Fibroblast of peridontal ligament (primary cell): ENCODE measurements at regions not wholly inside any gene's neighbourhood (a gene's known extent, or its start where the extent isn't known, plus 50 kb on each side); places are given as distances from the start of the nearest gene placed in this dataset.
A peak's percentile ranks its signal among the peaks of the same experiment; 100 is the strongest.

Experiments used
- DNase-seq: peaks from one replicate; pipeline ENCODE4 v3.0.0-alpha.2; 2010; ENCODE audit errors: extremely low read depth

GRCh38 chr2:164090533-164090932, 354.7 kb upstream of the FIGN start:
- DNase-seq, result no peak

- DNase-seq, result peak; percentile 34
These were observed 348.3 kb upstream of the FIGN start for GRCh38 chr2:164084066-164084465.

- no peak for DNase-seq
These were observed 344.7 kb upstream of the FIGN start for GRCh38 chr2:164080486-164080885.

DNA sequence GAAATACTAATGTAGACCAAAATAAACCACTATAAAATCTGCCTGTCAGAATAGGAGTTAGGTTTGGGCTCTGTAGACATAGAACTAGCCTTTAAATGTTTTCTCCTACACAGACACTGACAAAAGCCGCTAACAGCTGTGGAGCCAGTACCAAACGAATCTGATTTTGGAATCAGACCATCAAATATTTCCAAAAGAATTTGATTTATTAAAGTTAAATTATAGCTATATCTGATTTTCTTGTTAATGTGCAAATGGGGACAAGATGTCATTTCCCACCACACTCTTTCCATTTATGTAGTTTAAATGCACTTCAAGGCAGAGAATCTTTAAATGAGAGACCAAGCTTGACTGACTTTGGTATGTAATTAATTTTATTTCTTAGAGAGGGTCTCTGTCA, 343.4 kb upstream of the FIGN start:
- no peak for DNase-seq

GRCh38 chr2:164078421-164078820, 342.6 kb upstream of the FIGN start:
- no peak for DNase-seq

DNA sequence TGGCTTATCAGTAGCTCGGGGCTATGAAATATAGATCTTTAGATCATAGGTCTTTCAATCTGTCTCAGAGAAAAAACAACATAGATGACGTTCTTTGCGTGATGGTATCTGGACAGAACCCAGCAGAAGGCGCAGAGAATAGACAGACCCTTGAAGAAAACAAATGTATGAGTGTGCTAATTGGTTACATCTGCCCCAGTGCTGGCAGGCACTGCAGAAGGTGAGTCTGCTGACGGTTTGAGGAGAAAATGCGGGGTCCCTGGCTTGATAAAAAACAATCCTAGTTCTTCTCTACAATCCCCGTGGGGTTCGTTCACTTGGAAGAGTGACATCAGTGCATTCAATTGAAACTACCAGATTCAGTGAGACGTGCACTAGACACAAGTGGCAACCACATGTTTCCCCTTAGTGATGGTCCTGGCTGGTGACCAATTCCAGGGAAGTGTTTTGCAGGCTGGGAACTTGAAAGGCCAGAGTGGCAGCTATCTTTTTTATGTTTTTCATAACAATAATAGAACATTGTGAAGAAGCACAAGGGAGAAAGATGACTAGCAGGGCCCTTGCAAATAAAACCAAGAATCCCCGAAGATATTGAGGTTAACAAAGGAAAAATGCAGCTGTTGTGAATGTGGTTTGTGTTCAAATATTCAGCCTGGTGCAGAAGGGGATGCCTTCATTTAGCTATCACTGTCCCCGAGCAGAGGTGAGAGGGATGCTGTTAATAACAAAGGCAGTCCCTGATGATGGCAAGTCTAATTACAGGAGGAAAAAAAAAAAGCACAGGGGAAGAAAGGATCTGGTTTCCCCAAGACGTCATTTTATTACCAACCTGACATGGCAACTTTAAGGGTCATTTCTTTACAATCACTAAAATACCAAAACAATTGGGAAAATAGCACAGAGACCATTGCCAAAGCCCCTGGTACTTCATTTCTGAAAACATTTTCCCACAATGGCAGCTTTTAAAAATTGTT, 337.6 kb upstream of the FIGN start:
- peak; percentile 26 for DNase-seq

- no peak for DNase-seq
These were observed 333.7 kb upstream of the FIGN start for GRCh38 chr2:164069540-164069939.

GRCh38 chr2:164068063-164068462, 332.3 kb upstream of the FIGN start:
- no peak for DNase-seq

- DNase-seq, result no peak
These were observed 330.3 kb upstream of the FIGN start for GRCh38 chr2:164066095-164066494.

GRCh38 chr2:164065038-164065437, 329.2 kb upstream of the FIGN start:
- no peak for DNase-seq

DNA sequence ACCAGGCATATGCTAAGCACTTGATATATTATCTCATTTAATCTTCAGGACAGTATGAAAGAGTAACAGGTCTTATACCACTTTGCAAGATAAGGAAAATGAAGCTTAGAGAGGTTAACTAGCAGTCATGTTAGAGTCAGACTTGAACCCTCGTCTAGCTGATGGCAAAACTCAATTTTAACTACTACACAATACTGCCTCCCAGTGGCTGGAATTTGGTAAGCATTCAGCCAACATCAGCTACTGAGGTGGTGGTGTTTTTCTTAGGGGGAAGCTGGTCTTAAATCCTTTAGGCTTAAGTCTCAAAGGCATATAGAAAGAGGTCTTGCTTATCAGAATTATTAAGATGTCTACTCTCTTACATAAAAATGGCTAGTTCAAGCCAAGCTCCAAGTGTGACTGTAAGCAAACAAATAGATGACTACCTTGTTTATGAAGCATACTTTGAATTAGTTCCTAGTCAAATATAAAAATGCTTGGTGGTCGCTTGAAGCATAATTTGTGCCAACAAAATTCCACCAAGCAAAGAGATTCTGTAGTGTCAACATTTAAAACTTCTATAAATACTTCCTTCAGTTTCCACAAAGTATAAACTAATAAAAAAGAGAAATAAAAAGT, 325.4 kb upstream of the FIGN start:
- peak; percentile 53 for DNase-seq

- DNase-seq, result no peak
These were observed 324.2 kb upstream of the FIGN start for GRCh38 chr2:164060031-164060430.

- DNase-seq, result no peak
These were observed 319.8 kb upstream of the FIGN start for GRCh38 chr2:164055623-164056022.

DNA sequence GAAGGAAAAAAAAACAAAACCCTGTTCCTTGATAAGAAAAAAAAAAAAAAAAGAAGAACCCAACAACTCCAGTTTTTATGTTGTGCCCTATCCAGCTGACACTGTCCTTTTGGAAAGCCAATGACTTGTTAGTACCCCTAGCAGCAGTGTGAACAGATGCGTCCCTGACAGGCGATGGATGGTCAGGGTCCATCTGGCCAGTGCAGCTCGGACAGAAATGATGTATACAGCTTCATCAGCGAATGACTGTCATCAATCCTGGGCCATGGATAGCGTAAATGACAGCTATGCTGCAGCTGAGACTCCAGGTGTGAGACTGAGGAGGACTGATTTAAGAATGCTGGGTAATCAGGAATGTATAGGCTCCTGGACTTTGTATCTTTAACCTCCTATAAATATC, 318.8 kb upstream of the FIGN start:
- DNase-seq, result no peak

GRCh38 chr2:164053021-164053420, 317.2 kb upstream of the FIGN start:
- no peak for DNase-seq

- DNase-seq, result no peak
These were observed 316.2 kb upstream of the FIGN start for GRCh38 chr2:164052006-164052405.

DNA sequence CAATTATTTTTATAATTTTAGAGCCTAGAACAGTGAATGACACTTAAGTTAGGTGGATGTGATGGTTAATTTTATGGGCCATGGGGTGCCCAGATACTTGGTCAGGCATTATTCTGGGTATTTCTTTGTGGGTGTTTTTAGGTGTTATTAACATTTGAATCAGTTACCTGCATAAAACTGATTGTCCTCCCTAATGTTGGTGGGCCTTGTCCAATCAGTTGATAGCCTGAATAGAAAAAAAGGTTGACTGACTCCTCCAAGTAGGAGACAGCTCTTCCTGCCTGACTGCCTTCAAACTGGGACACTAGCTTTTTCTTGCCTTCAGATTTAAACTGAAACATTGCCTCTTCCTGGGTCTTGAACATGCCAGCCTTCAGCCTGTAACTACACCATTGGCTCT, 312.9 kb upstream of the FIGN start:
- no peak for DNase-seq

DNA sequence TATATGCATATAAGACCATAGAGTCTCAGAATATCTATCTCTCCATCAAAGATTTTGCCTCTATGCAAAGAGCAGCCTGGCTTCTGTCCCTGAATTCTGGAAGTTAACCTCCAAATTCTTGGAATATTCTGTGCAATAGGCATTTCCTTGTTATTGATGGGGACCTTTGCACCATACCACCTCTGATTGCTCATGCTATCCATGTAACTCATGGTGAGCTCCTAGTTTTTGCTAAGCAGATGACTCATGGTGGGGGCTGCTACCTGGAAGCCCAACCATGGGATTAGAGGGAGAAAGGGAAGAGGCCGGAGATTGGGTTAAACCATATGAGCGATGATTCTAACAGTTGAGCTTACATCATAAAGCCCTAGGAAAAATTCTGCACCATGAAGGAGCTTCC, 310.2 kb upstream of the FIGN start:
- no peak for DNase-seq

DNA sequence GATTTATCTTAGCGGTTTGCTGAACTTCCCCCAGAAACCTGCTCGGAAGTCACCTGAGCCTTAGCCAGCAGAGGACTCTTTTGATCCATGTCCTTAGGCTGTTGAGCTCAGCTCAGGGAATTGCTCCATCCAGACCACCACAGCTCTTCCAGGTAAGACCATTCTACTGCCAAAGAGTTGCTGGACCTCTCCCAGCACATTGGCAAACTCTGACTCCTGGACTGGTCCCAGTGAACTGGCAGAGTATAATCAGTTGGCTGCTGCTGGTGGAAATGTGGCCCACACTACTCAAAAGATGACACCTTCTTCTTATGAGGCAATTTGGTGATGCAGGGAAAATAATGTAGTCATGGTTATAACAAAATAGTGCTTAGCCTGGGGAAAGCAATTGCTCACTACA, 308.8 kb upstream of the FIGN start:
- DNase-seq, result no peak

DNA sequence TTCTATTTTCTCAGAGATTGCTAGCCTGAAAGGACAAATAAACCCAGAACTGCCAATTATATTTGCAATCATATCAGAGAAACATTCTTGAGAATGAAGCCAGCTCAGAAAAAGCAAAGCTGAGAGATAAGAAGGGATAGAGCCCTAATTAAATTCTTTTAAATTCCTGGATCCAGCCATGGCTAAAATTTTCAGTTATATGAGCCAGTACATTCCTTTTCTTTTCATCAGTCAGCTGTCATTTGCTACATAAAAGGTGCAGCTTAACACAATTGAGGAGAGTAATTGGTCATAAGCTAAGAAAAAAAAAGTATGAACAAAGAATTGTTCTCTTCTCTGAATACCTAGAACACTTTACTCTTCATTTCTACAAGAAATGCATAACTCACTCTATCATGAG, 303.5 kb upstream of the FIGN start:
- no peak for DNase-seq

DNA sequence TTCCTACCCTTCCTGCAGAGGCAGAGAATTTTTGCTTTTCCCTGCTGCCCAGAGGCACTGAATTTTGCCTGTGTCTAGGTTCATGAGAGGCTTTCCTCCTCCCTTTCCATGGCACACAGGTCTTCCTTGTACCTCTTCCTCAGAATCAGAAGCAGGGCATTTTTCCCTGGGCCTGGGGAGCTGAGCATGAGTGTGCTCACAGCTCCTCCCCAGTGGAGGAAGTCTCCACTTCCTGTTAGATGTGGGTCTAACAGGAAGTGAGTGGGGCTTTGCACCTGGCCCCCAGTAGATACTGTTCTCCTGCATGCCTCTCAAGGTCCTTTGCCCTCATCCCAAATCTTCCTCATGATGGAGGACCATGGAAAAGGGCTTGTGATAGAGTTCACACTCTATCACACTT, 297.2 kb upstream of the FIGN start:
- DNase-seq, result no peak

GRCh38 chr2:164030623-164031022, 294.8 kb upstream of the FIGN start:
- DNase-seq, result no peak

DNA sequence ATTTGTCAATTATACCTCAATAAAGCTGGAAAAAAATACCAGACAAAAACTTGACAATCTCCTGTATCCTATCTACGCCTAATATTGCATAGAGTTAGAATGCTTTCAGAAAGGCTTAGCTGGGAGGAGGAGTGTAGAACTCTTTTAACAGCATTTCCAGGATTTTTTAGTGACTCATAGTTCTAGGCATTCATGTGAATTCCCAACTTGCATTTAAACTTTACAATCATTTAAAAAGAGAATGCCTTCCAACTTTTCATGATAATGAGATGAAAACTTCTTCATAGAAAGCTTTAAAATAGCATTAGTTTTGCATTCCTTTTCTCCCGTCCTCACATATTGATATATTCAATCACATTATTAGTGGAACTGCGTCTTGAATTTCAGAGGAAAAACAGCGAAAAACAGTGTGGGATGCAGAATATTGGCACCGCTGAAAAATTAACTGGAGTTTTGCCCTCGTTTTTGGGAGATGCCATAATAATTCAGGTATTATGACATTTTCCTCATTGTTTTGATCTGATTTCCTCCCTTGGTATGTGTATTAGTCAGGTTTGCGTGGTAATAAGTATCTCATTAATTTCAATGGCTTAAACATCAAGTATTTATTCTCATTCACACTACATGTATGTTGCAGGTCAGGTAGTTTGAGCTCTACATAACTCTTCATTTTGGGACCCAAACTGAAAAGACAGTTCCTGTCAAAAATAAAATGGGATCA, 293.2 kb upstream of the FIGN start:
- peak; percentile 72 for DNase-seq
